GM12878 (cell line): ENCODE measurements at regions not wholly inside any gene's neighbourhood (a gene's known extent, or its start where the extent isn't known, plus 50 kb on each side); places are given as distances from the start of the nearest gene placed in this dataset.

Experiments
- ATAC-seq: fragments of 200-7000 bp; cut with Tn5 transposase; 3 replicates; pipeline ENCODE4 v1.9.1; 2020; ENCODE audit warnings: mild to moderate bottlenecking, moderate library complexity
- BruUV-seq: library from RNA; stranded (reverse); fragments of 400-500 nt; replicated peaks from 2 replicates; lab custom pipeline; 2021; lab: Mats Ljungman, UMichigan
- CTCF ChIA-PET: fragments of 300-600 bp; sonication (Branson Sonifier 250); formaldehyde crosslinking; extraction: SDS; loops from one replicate; lab custom pipeline; 2021; ENCODE audit warnings: inconsistent platforms; lab: Yijun Ruan, JAX
- POLR2A ChIA-PET: fragments of 350-600 bp; formaldehyde crosslinking; extraction: SDS; loops from one replicate; lab custom pipeline; 2021; ENCODE audit warnings: inconsistent platforms; lab: Charles Lee
- RAD21 ChIA-PET: fragments of 300-600 bp; sonication (Branson Sonifier 250); formaldehyde crosslinking; loops from one replicate; lab custom pipeline; 2023; ENCODE audit warnings: antibody characterized with exemption; ENCODE audit not compliant: unreplicated experiment; lab: Charles Lee
- SMC1A ChIA-PET: fragments of 300-600 bp; sonication (Branson Sonifier 250); formaldehyde crosslinking; loops from one replicate; lab custom pipeline; 2023; ENCODE audit not compliant: unreplicated experiment, uncharacterized antibody; lab: Charles Lee
- DNase-seq: peaks from one replicate; pipeline ENCODE4 v3.0.0-alpha.2; 2011; ENCODE audit warnings: low read depth, low spot score
- FAIRE-seq: peaks from 3 replicates; lab custom pipeline; 2011; peaks lifted over from hg19 to GRCh38; lab: Jason Lieb, UNC
- H2AFZ ChIP-seq: 2 replicates; pipeline ENCODE4 v1.6.0; 2011; ENCODE audit warnings: low read depth, low read length, control low read depth; ENCODE audit not compliant: control insufficient read depth
- H3K27ac ChIP-seq: 2 replicates; pipeline ENCODE4 v1.5.1; 2011; ENCODE audit warnings: control low read depth; ENCODE audit not compliant: control insufficient read depth, insufficient read depth
- H3K27me3 ChIP-seq, 2 experiments: replicated peaks in 1 of 2; 2 replicates each; pipeline versions ENCODE4 v1.6.0 to v1.6.1; 2011; ENCODE audit warnings: low read length in 1 of 2; ENCODE audit not compliant: control insufficient read depth in 2 of 2, insufficient read depth in 2 of 2
- H3K36me3 ChIP-seq, 2 experiments: 2 replicates each; pipeline ENCODE4 v1.5.1; 2011; ENCODE audit warnings: low read length in 1 of 2; ENCODE audit not compliant: control insufficient read depth in 2 of 2, insufficient read depth in 2 of 2
- H3K4me1 ChIP-seq: 2 replicates; pipeline ENCODE4 v1.6.1; 2011; ENCODE audit warnings: mild to moderate bottlenecking, low read length, moderate library complexity, mixed read lengths; ENCODE audit not compliant: control insufficient read depth, insufficient read depth
- H3K4me2 ChIP-seq: 2 replicates; pipeline ENCODE4 v1.6.0; 2011; ENCODE audit warnings: control low read depth; ENCODE audit not compliant: control insufficient read depth, insufficient read depth
- H3K4me3 ChIP-seq: fragments of 200-600 bp; sonication (generic); 2 replicates; pipeline ENCODE4 v1.5.1; 2016
- H3K79me2 ChIP-seq: 2 replicates; pipeline ENCODE4 v1.6.0; 2011; ENCODE audit warnings: low read length; ENCODE audit not compliant: control insufficient read depth, insufficient read depth
- H3K9ac ChIP-seq: 2 replicates; pipeline ENCODE4 v1.8.0; 2011; ENCODE audit warnings: low read length, control low read depth, mixed read lengths; ENCODE audit not compliant: control insufficient read depth, insufficient read depth
- H3K9me3 ChIP-seq: replicated peaks from 3 replicates; pipeline ENCODE4 v1.5.1; 2011; ENCODE audit warnings: mild to moderate bottlenecking, low read length; ENCODE audit not compliant: control insufficient read depth, insufficient read depth
- H4K20me1 ChIP-seq: 2 replicates; pipeline ENCODE4 v1.6.0; 2011; ENCODE audit not compliant: control insufficient read depth, insufficient read depth
- CREM ChIP-seq: IDR thresholded peaks from 2 replicates; pipeline ENCODE4 v1.6.1; 2014; ENCODE audit warnings: antibody characterized with exemption, low read depth
- ESRRA ChIP-seq: IDR thresholded peaks from 2 replicates; pipeline ENCODE4 v1.6.1; 2012; ENCODE audit warnings: mild to moderate bottlenecking, low read length, improper control_type of control experiment
- HDAC6 ChIP-seq: fragments of 200-600 bp; sonication (generic); IDR thresholded peaks from one replicate; pipeline ENCODE4 v1.8.0; 2017; ENCODE audit warnings: antibody characterized with exemption; ENCODE audit not compliant: unreplicated experiment
- SP1 ChIP-seq: IDR thresholded peaks from one replicate; pipeline ENCODE4 v1.6.1; 2011; ENCODE audit warnings: low read depth, low read length
- WGBS: methylation state at CpG from one replicate; pipeline ENCODE4 v1.1.6; 2016; ENCODE audit warnings: low lambda C conversion rate; ENCODE audit not compliant: insufficient replicate concordance, insufficient coverage; ENCODE audit errors: missing lambda C conversion rate; 5-methylcytosine and 5-hydroxymethylcytosine counted together
- in situ Hi-C: fragments of 300-500 bp; cut with MboI; formaldehyde crosslinking; loops from 9 replicates; pipeline ENCODE4 v1.14.3; 2018; ENCODE audit warnings: mixed read lengths
- intact Hi-C: fragments of 100-400 bp; cut with micrococcal nuclease; formaldehyde crosslinking; loops from one replicate; pipeline ENCODE4 v1.14.2; 2022; ENCODE audit not compliant: unreplicated experiment
- TF ChIP-seq, protein P1 (sequence below): fragments of 150-350 bp; IDR thresholded peaks from 2 replicates; pipeline ENCODE4 v1.6.1; 2016; ENCODE audit warnings: low read depth, low read length

DNA sequence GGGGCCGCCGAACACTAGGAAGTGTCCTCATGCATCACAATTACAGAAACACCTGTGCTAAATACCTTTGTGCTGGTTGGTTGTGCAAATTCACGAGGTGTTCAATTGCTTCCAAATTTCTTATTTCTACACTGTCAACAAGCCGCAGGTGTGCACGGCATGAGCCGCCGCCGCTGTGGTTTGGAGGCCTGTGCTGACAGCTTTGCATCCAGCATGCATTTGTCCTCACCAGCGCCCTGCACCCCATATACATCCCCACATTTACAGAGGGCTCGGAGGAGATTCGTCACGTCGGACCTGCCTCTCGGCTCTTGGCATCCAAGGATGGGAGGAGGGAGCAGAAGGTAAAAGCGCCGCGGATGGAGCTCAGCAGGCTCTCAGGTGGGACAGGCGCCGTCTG is 305.3 kb upstream of the MKI67 start (continued):
- TF ChIP-seq, protein P1, sequence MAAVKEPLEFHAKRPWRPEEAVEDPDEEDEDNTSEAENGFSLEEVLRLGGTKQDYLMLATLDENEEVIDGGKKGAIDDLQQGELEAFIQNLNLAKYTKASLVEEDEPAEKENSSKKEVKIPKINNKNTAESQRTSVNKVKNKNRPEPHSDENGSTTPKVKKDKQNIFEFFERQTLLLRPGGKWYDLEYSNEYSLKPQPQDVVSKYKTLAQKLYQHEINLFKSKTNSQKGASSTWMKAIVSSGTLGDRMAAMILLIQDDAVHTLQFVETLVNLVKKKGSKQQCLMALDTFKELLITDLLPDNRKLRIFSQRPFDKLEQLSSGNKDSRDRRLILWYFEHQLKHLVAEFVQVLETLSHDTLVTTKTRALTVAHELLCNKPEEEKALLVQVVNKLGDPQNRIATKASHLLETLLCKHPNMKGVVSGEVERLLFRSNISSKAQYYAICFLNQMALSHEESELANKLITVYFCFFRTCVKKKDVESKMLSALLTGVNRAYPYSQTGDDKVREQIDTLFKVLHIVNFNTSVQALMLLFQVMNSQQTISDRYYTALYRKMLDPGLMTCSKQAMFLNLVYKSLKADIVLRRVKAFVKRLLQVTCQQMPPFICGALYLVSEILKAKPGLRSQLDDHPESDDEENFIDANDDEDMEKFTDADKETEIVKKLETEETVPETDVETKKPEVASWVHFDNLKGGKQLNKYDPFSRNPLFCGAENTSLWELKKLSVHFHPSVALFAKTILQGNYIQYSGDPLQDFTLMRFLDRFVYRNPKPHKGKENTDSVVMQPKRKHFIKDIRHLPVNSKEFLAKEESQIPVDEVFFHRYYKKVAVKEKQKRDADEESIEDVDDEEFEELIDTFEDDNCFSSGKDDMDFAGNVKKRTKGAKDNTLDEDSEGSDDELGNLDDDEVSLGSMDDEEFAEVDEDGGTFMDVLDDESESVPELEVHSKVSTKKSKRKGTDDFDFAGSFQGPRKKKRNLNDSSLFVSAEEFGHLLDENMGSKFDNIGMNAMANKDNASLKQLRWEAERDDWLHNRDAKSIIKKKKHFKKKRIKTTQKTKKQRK: no peak
- TF ChIP-seq ESRRA (no peak), CREM (no peak), SP1 (no peak)

DNA sequence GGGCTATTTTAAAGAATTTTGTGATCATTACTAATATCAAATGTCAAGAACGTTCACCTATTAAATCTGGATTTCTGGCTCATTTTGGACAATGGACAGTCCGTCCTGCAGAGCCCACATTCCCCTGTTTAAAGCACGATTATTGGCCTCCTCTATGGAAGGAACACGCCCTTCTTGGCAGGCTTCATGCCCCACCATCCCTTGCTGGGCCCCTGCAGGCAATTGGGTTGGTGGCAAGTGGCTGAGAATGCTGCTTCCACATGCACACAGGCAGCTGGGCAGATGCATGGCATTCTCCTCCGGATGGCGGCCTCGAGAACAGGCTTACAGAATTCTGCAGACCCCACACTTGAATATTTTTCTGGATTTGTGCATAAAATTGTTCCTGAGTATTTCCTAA is 305.8 kb upstream of the MKI67 start:
- BruUV-seq: no TSS peak
- H2AFZ ChIP-seq: no peak overlapping the region
- no peaks in the 10 kb centered on the region for H4K20me1 ChIP-seq
- no peaks in the 10 kb centered on the region for H3K79me2 ChIP-seq
- no peak overlapping the region for H3K4me3 ChIP-seq
- no peaks in the 10 kb centered on the region for H3K9me3 ChIP-seq
- ChIA-PET POLR2A (no interaction called here), SMC1A (no interaction called here)
- intact Hi-C loops: no loop called here
- H3K36me3 ChIP-seq: no peaks in the 10 kb centered on the region
- no peak for DNase-seq
- no peak for FAIRE-seq
- no peak overlapping the region for H3K4me2 ChIP-seq
- WGBS: 21% methylated on average over 7 of the region's 7 CpGs
- no peak for ATAC-seq
- no peak overlapping the region for H3K9ac ChIP-seq
- in situ Hi-C loops: no loop called here
- no peaks in the 10 kb centered on the region for H3K27me3 ChIP-seq
- TF ChIP-seq HDAC6: no peak
- TF ChIP-seq, all 136 proteins: peak for 0
- ChIA-PET CTCF (no interaction called here), RAD21 (no interaction called here)
- no peak overlapping the region for H3K27ac ChIP-seq
- no peaks in the 10 kb centered on the region for H3K4me1 ChIP-seq
